H1 (cell line): ENCODE measurements at regions not wholly inside any gene's neighbourhood (a gene's known extent, or its start where the extent isn't known, plus 50 kb on each side); places are given as distances from the start of the nearest gene placed in this dataset.

ENCODE experiments used
- FOSL1 ChIP-seq: IDR thresholded peaks from 2 replicates; pipeline ENCODE4 v1.6.1; 2011; ENCODE audit warnings: mild to moderate bottlenecking, low read depth, low read length, moderate library complexity; ENCODE audit not compliant: insufficient read depth
- GABPA ChIP-seq: IDR thresholded peaks from 2 replicates; pipeline ENCODE4 v1.6.1; 2011; ENCODE audit warnings: mild to moderate bottlenecking, low read length, moderate library complexity, borderline replicate concordance; ENCODE audit not compliant: insufficient read depth
- HDAC2 ChIP-seq, 2 experiments: fragments of 300-600 bp in 1 of 2; sonication (generic) in 1 of 2; IDR thresholded peaks; 2 replicates each; pipeline ENCODE4 v1.6.1; 2011 to 2012; ENCODE audit warnings: low read depth in 2 of 2, low read length in 2 of 2, mild to moderate bottlenecking in 2 of 2, moderate library complexity in 2 of 2, borderline replicate concordance in 1 of 2, inconsistent platforms in 1 of 2
- NRF1 ChIP-seq: IDR thresholded peaks from 2 replicates; pipeline ENCODE4 v1.6.1; 2011; ENCODE audit warnings: mild to moderate bottlenecking, low read depth, low read length, improper control_type of control experiment
- SIN3A ChIP-seq, 2 experiments: IDR thresholded peaks in 1 of 2; conservative IDR thresholded peaks in 1 of 2; 2 replicates each; pipeline ENCODE4 v1.6.1; 2011 to 2012; ENCODE audit warnings: low read length in 2 of 2, improper control_type of control experiment in 1 of 2, low read depth in 1 of 2, mild to moderate bottlenecking in 1 of 2

DNA sequence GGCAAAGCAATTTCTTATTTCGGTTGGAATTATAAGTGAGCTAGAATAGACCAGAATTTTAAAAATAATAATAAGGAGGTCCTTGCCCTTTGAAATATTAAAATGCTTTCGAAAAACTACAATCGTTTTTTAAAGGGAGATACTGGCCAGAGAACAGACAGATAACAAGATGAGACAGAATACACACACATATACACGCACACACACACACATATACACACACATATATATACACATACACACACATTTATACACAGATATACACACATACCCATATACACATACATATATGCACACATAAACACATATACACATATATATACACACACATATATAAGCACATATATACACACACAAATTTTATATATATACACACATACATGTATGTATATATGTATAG is 175.3 kb upstream of the MIR17HG start (continued):
- no peak for TF ChIP-seq HDAC2 (IDR thresholded peaks at IDR 0.05; ENCODE audit: borderline replicate concordance in 1 of 2, low read depth in 2 of 2, low read length in 2 of 2)
- TF ChIP-seq SIN3A (conservative IDR thresholded peaks at IDR 0.05 in 1 of 2, IDR thresholded peaks at IDR 0.05 in 1 of 2; ENCODE audit: low read depth in 1 of 2, low read length in 2 of 2), result no peak
- TF ChIP-seq FOSL1, result no peak
- no peak for TF ChIP-seq NRF1
- no peak for TF ChIP-seq GABPA
- TF ChIP-seq, all 59 proteins: peak for 0
